Sigmoid colon (tissue), 6 donors: ENCODE measurements at regions not wholly inside any gene's neighbourhood (a gene's known extent, or its start where the extent isn't known, plus 50 kb on each side); places are given as distances from the start of the nearest gene placed in this dataset.

Experiments used
- DNase-seq: peaks from one replicate; pipeline ENCODE4 v3.0.0-alpha.2; 2019
- H3K27ac ChIP-seq, 4 donors: fragments of 200-600 bp; sonication (generic); one replicate each; pipeline ENCODE4 v1.5.1; 2016 to 2019; ENCODE audit warnings: mild to moderate bottlenecking in 1 of 4
- H3K27me3 ChIP-seq, 3 donors: fragments of 200-600 bp; sonication (generic); one replicate each; pipeline ENCODE4 v1.5.1; 2019; ENCODE audit warnings: mild to moderate bottlenecking in 1 of 3
- H3K36me3 ChIP-seq, 4 donors: fragments of 200-600 bp; sonication (generic); one replicate each; pipeline ENCODE4 v1.5.1; 2016 to 2019
- H3K4me1 ChIP-seq, 4 donors: fragments of 200-600 bp; sonication (generic); one replicate each; pipeline ENCODE4 v1.5.1; 2017 to 2019
- H3K4me3 ChIP-seq, 4 donors: fragments of 200-600 bp; sonication (generic); one replicate each; pipeline ENCODE4 v1.5.1; 2017 to 2019; ENCODE audit warnings: mild to moderate bottlenecking in 2 of 4, moderate library complexity in 1 of 4
- H3K9me3 ChIP-seq, 4 donors: fragments of 200-600 bp in 3 of 4; sonication (generic) in 3 of 4; one replicate each; pipeline versions ENCODE4 v1.5.1 to v1.6.1; 2013 to 2019
- EP300 ChIP-seq, 4 donors: sonication (generic); formaldehyde crosslinking; IDR thresholded peaks; one replicate each; pipeline ENCODE4 v1.6.1; 2017; ENCODE audit warnings: antibody characterized with exemption in 4 of 4
- POLR2A ChIP-seq, 2 donors: fragments of 450-650 bp; IDR thresholded peaks; one replicate each; pipeline ENCODE4 v1.6.1; 2016; ENCODE audit warnings: antibody characterized with exemption in 2 of 2, mild to moderate bottlenecking in 2 of 2, moderate library complexity in 2 of 2
- POLR2AphosphoS5 ChIP-seq, 4 donors: sonication (generic); formaldehyde crosslinking; IDR thresholded peaks; one replicate each; pipeline ENCODE4 v1.6.1; 2017; ENCODE audit warnings: antibody characterized with exemption in 4 of 4
- WGBS, 2 donors: extraction: QIAGEN DNeasy Blood & Tissue Kit; methylation state at CpG; one replicate each; pipeline ENCODE4 v1.1.7; 2013; 5-methylcytosine and 5-hydroxymethylcytosine counted together
- intact Hi-C: fragments of 100-400 bp; cut with DNase I; formaldehyde crosslinking; loops from one replicate; pipeline ENCODE4 v1.15.1; 2023
- TF ChIP-seq, protein P1 (sequence below), 4 experiments: fragments of 450-650 bp in 3 of 4; fragments of 200-600 bp in 1 of 4; IDR thresholded peaks; one replicate each; pipeline ENCODE4 v1.5.1; 2016 to 2019; ENCODE audit warnings: antibody characterized with exemption in 4 of 4, mild to moderate bottlenecking in 3 of 4, moderate library complexity in 2 of 4
- donor health status: healthy with polysubstance abuse.
- donor health status: healthy.

DNA sequence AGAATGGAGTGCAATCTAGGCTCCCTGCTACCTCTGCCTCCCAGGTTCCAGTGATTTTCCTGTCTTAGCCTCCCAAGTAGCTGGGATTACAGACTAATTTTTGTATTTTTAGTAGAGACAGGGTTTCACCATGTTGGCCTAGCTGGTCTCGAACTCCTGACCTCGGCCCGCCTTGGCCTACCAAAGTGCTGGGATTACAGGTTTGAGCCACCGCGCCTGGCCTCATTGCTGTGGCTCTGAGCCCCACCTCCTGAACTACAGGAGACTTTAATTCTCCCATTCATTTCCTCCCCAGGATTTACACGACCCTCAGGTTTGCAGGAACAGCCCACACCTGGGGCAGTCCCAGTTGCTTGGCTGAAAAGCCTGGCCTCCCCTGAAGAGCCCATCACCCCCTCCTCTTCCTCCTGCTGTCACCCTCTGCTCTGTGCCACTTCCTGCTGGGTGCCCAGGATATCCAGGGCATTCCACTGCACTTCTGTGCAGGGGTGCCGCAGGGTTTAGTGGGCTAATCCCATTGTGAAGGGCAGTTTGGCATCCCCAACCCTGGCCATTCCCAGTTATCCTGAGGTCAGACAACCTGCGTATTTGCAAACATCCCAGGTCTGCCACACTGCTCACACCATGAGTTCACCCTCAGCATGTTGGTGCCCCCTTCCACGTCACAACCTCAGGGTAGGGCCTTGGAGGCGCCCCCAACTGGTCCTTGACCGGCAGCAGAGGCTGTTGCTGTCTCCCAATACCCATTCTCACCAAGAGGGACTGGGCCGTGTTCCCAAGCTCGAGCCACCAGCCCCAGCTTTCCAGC, 265.0 kb upstream of the IRX4 start:
- Histone ChIP-seq H3K27me3 (no peaks in the 10 kb centered on the region), H3K9me3 (no peaks in the 10 kb centered on the region)

DNA sequence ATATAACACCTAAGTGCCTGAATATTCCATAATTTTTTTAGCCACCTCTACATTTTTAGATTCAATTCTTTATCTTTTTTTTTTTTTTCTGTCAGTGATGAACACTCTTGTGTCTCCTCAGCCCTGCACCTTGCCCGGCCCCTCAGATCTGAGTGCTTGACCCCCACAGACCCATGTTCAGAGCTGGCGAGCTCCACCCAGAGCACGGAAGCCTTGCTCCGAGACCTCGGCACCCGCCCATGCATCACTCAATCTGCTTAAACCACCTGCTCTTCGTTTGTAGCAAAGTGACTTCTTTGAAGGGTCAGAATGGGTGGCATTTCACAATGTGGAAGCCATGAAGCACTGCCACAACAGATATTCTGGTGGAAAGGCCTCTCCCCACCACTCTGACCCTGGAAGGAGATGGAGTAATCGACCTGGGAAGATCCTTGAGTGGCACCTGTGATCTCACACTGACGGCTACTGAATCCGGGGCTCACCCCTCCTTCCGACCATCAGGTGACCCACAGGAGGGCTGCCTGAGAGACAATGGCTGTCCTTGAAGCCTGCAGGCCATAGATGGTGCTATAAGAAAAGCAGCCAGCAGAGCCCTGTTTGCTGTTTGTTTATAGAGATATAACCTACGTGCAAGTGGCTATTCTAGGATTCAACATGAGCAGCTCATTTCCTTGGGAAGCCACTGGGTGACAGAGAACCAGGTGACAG, 261.1 kb upstream of the IRX4 start:
- intact Hi-C loops = no loop called here
- Histone ChIP-seq H3K9me3 (no peaks in the 10 kb centered on the region), H3K27me3 (no peaks in the 10 kb centered on the region), H3K4me3 (no peak overlapping the region), H3K27ac (no peak overlapping the region), H3K36me3 (no peaks in the 10 kb centered on the region), H3K4me1 (no peaks in the 10 kb centered on the region)
- 81 to 83% methylated on average over 12 of the region's 12 CpGs for WGBS, 2 donors
- DNase-seq = no peak
- TF ChIP-seq POLR2A (IDR thresholded peaks at IDR 0.05) (no peak), POLR2AphosphoS5 (IDR thresholded peaks at IDR 0.05) (no peak)

More for the DNA sequence above, 265.0 kb upstream of the IRX4 start:
- intact Hi-C loops = no loop called here
- DNase-seq = no peak
- no peak for TF ChIP-seq EP300 (IDR thresholded peaks at IDR 0.05)
- no peak for TF ChIP-seq POLR2A (IDR thresholded peaks at IDR 0.05)
- TF ChIP-seq, protein P1, sequence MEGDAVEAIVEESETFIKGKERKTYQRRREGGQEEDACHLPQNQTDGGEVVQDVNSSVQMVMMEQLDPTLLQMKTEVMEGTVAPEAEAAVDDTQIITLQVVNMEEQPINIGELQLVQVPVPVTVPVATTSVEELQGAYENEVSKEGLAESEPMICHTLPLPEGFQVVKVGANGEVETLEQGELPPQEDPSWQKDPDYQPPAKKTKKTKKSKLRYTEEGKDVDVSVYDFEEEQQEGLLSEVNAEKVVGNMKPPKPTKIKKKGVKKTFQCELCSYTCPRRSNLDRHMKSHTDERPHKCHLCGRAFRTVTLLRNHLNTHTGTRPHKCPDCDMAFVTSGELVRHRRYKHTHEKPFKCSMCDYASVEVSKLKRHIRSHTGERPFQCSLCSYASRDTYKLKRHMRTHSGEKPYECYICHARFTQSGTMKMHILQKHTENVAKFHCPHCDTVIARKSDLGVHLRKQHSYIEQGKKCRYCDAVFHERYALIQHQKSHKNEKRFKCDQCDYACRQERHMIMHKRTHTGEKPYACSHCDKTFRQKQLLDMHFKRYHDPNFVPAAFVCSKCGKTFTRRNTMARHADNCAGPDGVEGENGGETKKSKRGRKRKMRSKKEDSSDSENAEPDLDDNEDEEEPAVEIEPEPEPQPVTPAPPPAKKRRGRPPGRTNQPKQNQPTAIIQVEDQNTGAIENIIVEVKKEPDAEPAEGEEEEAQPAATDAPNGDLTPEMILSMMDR (IDR thresholded peaks at IDR 0.05) = no peak
- no peak for TF ChIP-seq POLR2AphosphoS5 (IDR thresholded peaks at IDR 0.05)
- WGBS, 2 donors = 67 to 75% methylated on average over 13 of the region's 13 CpGs
- H3K36me3 ChIP-seq = no peaks in the 10 kb centered on the region
- no peak overlapping the region for H3K4me3 ChIP-seq
- H3K27ac ChIP-seq = no peak overlapping the region
- no peaks in the 10 kb centered on the region for H3K4me1 ChIP-seq

GRCh38 chr5:2143088-2143487, 260.4 kb upstream of the IRX4 start:
- WGBS, 2 donors = 90 to 94% methylated on average over 11 of the region's 11 CpGs
- Histone ChIP-seq H3K36me3 (no peaks in the 10 kb centered on the region), H3K27me3 (no peaks in the 10 kb centered on the region), H3K27ac (no peak overlapping the region), H3K4me1 (no peaks in the 10 kb centered on the region), H3K4me3 (no peak overlapping the region), H3K9me3 (no peaks in the 10 kb centered on the region)
- TF ChIP-seq, protein P1 (IDR thresholded peaks at IDR 0.05) = no peak
- TF ChIP-seq POLR2A (IDR thresholded peaks at IDR 0.05) (no peak), EP300 (IDR thresholded peaks at IDR 0.05) (no peak), POLR2AphosphoS5 (IDR thresholded peaks at IDR 0.05) (no peak)
- no peak for DNase-seq
- intact Hi-C loops = no loop called here

DNA sequence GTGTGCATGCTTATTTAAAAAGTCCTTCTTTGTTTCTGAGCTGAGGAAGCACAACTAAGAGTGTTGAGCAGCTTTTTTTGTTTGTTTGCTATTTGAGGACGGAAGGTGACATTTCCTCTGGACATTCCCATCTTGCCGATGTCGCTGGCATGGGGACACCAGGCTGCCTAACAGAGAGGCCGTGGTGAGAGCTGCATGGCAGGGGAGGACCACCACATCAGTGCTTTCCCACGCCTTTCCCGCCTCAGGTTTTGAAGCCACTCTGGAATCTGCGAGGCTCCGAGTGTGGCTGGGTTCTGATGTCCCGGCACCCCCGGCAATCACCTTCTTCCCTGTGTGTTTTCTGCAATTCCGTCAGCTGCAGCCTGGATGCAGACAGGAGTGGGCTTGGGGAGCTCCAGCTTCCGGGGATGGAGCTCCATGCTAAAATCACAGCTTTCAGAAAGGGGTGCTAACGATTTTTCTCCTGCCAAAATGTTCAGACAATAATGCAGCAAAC, 259.8 kb upstream of the IRX4 start:
- intact Hi-C loops = no loop called here
- DNase-seq = no peak
- H3K4me3 ChIP-seq = no peak overlapping the region
- 69 to 70% methylated on average over 13 of the region's 13 CpGs for WGBS, 2 donors
- no peak for TF ChIP-seq EP300 (IDR thresholded peaks at IDR 0.05)
- no peak for TF ChIP-seq POLR2A (IDR thresholded peaks at IDR 0.05)
- no peak for TF ChIP-seq POLR2AphosphoS5 (IDR thresholded peaks at IDR 0.05)
- TF ChIP-seq, protein P1 (IDR thresholded peaks at IDR 0.05) = no peak
- H3K4me1 ChIP-seq = no peaks in the 10 kb centered on the region
- no peaks in the 10 kb centered on the region for H3K9me3 ChIP-seq
- no peak overlapping the region for H3K27ac ChIP-seq
- no peaks in the 10 kb centered on the region for H3K36me3 ChIP-seq
- H3K27me3 ChIP-seq = no peaks in the 10 kb centered on the region

- TF ChIP-seq, protein P1 (IDR thresholded peaks at IDR 0.05) = no peak
- no peak for TF ChIP-seq EP300 (IDR thresholded peaks at IDR 0.05)
- TF ChIP-seq POLR2AphosphoS5 (IDR thresholded peaks at IDR 0.05) = no peak
- no peak for TF ChIP-seq POLR2A (IDR thresholded peaks at IDR 0.05)
- Histone ChIP-seq H3K27ac (no peak overlapping the region), H3K4me3 (no peak overlapping the region), H3K4me1 (no peaks in the 10 kb centered on the region), H3K36me3 (no peaks in the 10 kb centered on the region), H3K9me3 (no peaks in the 10 kb centered on the region), H3K27me3 (no peaks in the 10 kb centered on the region)
- no peak for DNase-seq
- WGBS, 2 donors = 79 to 80% methylated on average over 26 of the region's 26 CpGs
- intact Hi-C loops = no loop called here
These were observed 258.7 kb upstream of the IRX4 start for GRCh38 chr5:2141254-2142000.
